ENCODE measurements at regions not wholly inside any gene's neighbourhood (a gene's known extent, or its start where the extent isn't known, plus 50 kb on each side); places are given as distances from the start of the nearest gene placed in this dataset.

- no peak for DNase-seq (ENCODE audit: low spot score)
- TF ChIP-seq CTCF (conservative IDR thresholded peaks at IDR 0.05; ENCODE audit: low read depth), result no peak
- H3K27ac ChIP-seq, result no peak overlapping the region
- CTCF ChIA-PET, result interaction anchor here (0.6 kb wide), 1 partner anchor 69 kb away, joined by 3 read pairs; no protein-coding TSS in a partner anchor
- POLR2A ChIA-PET (ENCODE audit: low non-redundant PET), result no interaction called here
These were observed 185.6 kb upstream of the MCHR2 start for GRCh38 chr6:100179576-100179975.

- ChIA-PET POLR2A (ENCODE audit: low non-redundant PET) (no interaction called here), CTCF (interaction anchor here (0.6 kb wide), 1 partner anchor 144 kb away, joined by 3 read pairs; no protein-coding TSS in a partner anchor)
- TF ChIP-seq CTCF (conservative IDR thresholded peaks at IDR 0.05; ENCODE audit: low read depth), result no peak
- no peak overlapping the region for H3K27ac ChIP-seq
- no peak for DNase-seq (ENCODE audit: low spot score)
These were observed 183.9 kb upstream of the MCHR2 start for GRCh38 chr6:100177956-100178355.

- no peak for DNase-seq (ENCODE audit: low spot score)
- no peak overlapping the region for H3K27ac ChIP-seq
- TF ChIP-seq CTCF (conservative IDR thresholded peaks at IDR 0.05; ENCODE audit: low read depth), result no peak
- POLR2A ChIA-PET (ENCODE audit: low non-redundant PET), result no interaction called here
- CTCF ChIA-PET, result interaction anchor here (0.6 to 1.2 kb wide), 3 partner anchors 10 to 145 kb away, joined by 3 to 4 read pairs (median 3); no protein-coding TSS in a partner anchor
These were observed 183.1 kb upstream of the MCHR2 start for GRCh38 chr6:100176951-100177710.

GRCh38 chr6:100176311-100176950 is 182.4 kb upstream of the MCHR2 start:
- POLR2A ChIA-PET (ENCODE audit: low non-redundant PET), result no interaction called here
- peak overlapping the region; percentile 73 for H3K27ac ChIP-seq
- TF ChIP-seq CTCF (conservative IDR thresholded peaks at IDR 0.05; ENCODE audit: low read depth), result no peak; the same call in 1 of the 2 replicates
- CTCF ChIA-PET, result interaction anchor here (0.5 to 1.2 kb wide), 4 partner anchors 10 to 1018 kb away, joined by 3 to 4 read pairs (median 4); no protein-coding TSS in a partner anchor
- DNase-seq (ENCODE audit: low spot score), result peak; percentile 3

- DNase-seq (ENCODE audit: low spot score), result peak; percentile 3
- no peak for TF ChIP-seq CTCF (conservative IDR thresholded peaks at IDR 0.05; ENCODE audit: low read depth)
- CTCF ChIA-PET, result interaction anchor here (0.5 to 1.0 kb wide), 2 partner anchors 59 to 1017 kb away, joined by 3 to 4 read pairs; no protein-coding TSS in a partner anchor
- H3K27ac ChIP-seq, result no peak overlapping the region
- POLR2A ChIA-PET (ENCODE audit: low non-redundant PET), result no interaction called here
These were observed 181.8 kb upstream of the MCHR2 start for GRCh38 chr6:100175814-100176310.

GRCh38 chr6:100173211-100173610 is 179.2 kb upstream of the MCHR2 start:
- ChIA-PET POLR2A (ENCODE audit: low non-redundant PET) (no interaction called here), CTCF (no interaction called here)
- no peak for TF ChIP-seq CTCF (conservative IDR thresholded peaks at IDR 0.05; ENCODE audit: low read depth)
- DNase-seq (ENCODE audit: low spot score), result no peak
- H3K27ac ChIP-seq, result no peak overlapping the region
